DMS114 treated with DMSO at 0.1 percent for 48 hours (cell line): ENCODE measurements at regions not wholly inside any gene's neighbourhood (a gene's known extent, or its start where the extent isn't known, plus 50 kb on each side); places are given as distances from the start of the nearest gene placed in this dataset.
"Not testable (repeated sequence)": the region's sequence is repeated elsewhere in the genome, so short reads cannot be mapped to it uniquely, and the experiment has no call there.

Source experiments
- DNase-seq: peaks from one replicate; lab custom pipeline; 2025; ENCODE audit not compliant: unreplicated experiment; lab: John Stamatoyannopoulos, UW

DNA sequence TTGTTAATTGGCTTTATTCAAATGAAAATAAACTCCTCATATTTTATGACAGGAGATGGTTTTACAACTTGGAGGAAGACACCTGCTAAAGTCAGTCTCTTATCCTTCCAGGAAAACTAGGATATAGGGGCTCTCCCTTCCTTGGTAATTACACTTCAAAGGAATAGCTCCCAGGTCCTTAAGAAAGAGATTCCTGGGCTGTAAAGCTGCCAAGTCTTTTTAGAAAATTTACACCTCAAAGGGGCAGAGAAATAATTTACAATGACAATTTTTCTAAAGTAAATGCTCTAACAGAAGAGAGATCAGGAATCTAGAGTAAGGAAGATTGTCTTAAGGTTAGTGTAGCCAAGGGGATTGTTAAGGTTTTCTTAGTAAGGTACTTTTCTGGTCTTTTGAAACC is 1359.0 kb downstream of the OLFM4 start:
- DNase-seq = no peak

DNA sequence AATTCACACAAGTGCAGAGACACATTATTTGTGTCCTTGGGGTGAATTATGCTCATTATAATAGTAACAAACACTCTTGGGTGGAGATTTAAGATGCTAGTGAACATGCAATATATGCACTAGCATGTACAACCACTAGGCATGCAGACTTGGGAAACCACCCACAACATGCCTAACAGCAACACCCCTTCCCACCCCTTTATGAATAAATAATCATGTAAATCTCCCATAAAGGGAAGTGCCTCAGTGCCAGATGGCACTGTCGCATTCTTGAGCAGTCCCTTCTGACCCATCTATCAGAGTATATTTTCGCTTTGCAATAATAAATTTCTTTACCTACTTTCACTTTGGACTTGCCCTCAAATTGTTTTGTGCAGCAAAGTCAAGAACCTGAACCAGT is 1362.2 kb downstream of the OLFM4 start:
- DNase-seq = no peak

DNA sequence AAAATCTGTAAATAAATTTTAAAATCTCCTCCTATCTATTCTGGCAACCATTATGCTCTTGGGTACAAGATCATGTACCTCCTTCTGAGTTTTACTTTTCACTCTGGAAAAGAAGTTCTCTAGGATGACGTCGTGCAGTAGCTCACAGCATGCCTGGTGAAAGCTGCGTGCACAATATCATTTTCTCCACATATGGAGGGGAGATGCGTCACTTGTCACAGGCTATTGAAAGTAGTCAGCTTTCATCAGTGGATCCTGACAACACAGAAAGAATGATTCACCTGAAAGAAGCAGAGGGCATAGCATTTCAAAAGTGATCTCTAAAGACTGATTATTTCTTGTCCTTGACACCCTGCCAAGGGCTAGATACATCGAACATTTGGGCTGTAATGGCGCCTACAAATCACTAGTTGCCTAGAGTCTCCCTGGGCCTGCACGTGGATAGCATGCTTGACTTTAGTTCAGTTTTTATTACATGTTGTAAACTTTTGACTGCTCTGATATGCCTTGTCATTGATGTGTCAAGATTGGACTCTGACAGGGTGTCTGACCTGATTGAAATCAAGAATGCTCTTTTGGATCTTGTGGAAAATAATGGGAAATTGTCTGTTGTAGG is 1365.6 kb downstream of the OLFM4 start:
- DNase-seq = no peak

DNA sequence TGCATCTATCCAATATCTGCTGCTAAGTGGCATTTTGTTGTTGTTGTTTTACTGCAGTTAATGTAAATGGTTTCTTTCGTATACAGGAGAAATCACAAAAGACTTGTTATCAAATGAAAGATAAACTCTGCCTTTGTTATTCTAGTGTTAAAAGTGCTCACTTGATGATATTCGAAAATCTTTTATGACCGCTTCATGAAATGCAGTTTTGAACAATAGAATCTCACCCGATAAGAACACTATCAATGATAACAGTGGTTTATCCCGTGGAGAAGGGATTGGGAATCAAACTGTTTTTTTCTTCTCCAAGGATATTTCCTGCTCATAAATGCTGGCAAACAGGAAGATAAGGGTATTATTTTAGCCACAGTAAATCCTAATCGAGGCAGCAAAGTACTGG is 1366.3 kb downstream of the OLFM4 start:
- no peak for DNase-seq

DNA sequence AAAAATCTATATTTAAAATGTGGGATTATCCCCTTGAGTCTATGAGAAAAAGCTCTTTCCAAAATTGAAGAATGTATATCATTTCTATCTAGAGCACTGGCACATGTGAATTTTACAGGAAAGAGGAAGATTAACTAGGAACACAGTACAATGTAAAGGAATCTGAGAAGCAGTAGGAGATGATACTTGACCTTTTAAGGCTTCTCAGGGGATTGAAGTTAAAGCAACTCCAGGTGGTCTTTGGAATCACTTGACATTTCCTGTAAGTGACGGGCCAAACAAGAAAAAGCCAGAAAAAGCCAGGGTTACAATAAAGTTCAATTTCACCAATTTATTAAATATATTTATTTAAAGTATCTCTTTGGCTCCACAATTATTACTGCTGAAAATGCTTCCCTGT is 1373.9 kb downstream of the OLFM4 start:
- no peak for DNase-seq

DNA sequence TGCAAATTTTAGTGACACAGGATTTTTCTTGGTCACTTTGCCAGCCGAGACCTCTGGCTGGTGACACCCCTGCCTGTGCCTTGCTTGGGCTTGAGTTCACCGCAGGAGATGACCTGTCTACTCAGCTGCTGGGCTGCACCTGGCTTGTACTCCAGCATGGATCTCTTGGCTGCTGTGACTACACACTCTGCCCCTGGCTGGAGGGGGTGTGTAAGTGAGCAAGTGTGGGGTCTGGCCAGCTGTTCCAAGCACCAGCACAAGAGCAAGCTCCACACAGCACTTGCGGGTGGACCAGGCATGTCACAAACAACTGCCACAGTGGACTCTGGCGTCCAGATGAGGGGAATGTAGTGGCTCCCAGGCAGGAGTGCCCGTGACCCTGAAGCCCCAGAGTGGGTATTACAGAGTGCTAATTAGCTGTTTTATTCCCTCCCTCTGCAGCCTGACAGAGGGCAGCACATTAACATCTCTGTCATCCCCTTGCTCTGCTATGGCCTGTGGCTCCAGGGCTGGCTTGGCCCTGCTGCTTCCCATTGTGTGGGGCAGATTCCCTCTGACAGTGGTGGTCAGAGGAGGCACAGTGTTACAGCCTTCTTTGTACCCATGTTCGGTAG is 1387.2 kb downstream of the OLFM4 start:
- no peak for DNase-seq

DNA sequence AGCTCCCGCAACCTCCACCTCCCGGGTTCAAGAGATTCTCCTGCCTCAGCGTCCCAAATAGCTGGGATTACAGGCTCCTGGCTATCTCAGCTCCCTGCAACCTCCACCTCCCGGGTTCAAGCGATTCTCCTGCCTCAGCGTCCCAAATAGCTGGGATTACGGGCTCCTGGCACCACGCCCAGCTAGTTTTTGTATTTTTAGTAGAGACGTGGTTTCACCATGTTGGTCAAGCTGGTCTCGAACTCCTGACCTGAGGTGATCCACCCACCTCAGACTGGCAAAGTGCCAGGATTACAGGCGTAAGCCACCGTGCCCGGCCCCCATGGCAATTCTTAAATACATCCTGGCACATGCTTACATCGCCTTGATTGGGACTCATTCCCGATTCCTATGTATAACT is 1394.3 kb downstream of the OLFM4 start:
- not testable (repeated sequence) for DNase-seq

DNA sequence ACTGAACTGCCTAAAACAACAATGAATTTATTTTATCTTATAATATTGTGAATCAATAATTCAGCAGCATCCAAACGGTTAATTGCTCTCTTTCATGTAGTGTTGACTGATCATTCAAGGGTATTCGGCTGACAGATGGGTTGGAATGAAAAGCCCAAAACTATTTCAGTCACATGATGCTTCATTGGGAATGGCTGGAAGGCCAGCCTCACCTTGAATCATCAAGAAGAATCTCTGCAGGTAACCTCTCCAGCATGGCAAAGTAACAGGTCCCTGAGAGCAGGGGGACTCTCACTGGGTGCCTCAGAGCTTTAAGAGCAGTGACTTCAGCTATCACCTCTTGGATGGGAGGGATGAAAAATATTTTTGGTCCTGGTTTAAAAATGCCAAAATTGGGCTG is 1395.7 kb downstream of the OLFM4 start:
- DNase-seq = no peak

DNA sequence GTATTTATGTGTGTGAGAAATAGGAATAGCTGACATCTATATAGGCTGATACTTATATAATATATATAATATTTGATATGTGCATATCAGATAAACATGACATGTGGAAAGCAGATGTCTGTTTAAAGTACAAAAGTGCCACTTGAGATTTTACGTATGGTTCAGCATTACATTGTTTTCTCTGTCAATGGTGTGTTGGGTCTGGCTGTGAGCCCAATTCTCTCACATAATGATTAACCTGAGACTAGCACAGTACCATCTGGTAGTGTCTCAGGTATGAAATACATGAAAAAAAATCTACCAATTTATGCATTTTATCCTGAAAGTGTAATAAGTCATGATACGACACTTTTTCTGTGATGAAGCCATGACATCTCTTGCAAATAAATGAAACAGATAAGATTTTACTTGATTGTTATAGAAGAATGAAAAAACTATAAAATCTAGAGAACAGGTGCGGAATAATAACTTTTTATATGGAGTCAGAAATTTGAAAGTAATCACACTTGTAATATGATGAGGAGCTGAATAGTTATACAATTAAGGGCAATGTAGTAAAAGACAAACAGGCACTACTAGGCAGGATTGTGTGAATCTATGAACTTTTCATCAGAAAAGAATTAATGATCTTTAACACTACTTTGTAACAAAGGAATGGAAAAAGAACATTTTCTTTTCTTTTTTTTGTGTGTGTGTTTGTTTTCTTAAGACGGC is 1405.0 kb downstream of the OLFM4 start:
- DNase-seq = no peak

DNA sequence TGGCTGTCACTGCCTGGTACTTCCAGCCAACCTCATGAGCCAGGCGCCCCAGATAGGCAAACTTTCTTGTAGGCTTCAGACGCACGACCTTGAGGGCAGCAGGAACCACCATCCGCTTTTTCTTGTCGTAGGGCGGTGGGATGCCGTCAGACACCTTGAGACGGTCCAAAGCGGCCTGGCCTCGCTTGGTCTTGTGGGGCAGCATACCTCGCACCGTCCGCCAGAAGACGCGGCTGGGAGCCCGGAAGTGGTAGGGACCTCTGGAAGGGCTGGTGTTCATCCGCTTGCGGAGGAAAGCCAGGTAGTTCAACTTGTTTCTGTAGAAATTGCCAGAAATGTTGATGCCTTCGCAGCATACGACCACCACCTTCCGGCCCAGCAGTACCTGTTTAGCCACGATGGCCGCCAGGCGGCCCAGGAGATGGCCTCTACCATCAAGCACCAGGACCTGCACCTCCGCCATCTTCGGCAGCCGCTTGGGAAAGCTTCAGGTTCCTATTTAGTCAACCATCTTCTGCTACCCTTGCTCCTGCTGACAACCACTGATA is 1412.3 kb downstream of the OLFM4 start:
- DNase-seq = not testable (repeated sequence)

DNA sequence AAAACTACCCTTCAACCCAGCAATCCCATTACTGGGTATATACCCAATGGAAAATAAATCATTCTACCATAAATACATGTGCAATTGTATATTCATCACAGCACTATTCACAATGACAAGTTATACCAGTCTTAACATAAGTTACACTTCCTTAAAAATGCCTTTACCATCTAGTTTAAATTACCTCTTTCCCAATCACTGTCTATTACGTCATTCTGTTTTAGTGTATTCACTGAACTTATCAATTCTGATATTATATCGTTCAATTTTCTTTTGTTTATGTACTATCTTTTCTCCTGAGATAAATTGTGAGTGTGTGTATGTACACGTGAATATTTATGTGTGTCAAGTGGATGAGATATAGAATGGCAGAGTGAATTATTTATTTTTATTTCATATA is 1416.8 kb downstream of the OLFM4 start:
- DNase-seq = no peak

DNA sequence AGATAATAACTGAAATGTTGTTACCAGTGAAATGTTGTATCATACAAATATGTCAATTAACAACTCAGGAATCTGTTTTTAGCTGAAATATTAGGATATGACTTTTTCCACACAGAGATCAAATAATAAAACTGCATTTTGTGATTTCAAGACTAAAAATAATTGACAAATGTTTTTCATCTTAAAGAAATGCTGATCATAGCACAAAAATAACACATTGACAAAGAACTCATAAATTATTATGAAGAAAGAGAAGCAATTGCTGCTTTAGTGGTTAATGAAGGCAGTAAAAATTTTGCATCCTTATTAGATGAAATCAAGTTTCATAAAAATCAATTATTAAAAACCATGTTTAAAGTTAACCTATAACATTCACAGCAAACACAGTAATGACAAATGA is 1417.3 kb downstream of the OLFM4 start:
- no peak for DNase-seq

DNA sequence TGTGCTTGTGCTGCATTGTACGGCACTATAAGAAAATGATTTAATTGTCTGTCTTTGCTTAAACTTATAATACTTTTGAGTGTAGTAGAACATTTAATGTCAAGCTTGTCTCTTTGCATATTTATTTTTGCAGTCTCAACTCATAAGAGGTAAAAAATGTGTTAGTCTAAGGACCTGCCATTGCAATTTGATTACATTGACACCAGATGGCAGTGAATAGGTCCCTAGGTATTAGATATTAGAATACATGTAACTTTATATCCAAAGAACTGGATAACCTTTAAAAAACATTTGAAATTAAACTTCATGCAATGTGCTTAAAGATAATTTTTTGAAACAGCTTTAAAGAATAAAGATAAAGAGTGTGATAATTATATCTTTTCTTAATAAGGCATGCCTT is 1421.3 kb downstream of the OLFM4 start:
- DNase-seq = no peak

DNA sequence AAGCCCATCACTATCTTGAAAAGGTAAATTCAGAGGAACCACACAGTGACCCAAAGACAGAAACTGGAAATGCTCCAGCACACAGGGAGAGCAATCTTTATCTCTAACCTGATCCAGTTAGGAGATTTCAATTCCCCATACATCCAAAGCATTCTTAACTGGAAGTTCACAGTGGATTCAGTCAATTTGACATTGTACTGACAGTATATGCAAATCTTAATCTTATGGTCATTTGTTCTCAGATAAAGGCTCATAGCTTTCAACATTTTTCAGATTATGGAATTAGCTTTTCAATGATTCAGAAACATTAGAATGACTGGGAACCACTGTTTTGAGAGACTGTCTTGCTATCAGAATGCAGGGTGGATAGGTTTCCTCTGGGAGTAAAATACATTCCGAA is 1455.6 kb downstream of the OLFM4 start:
- no peak for DNase-seq

DNA sequence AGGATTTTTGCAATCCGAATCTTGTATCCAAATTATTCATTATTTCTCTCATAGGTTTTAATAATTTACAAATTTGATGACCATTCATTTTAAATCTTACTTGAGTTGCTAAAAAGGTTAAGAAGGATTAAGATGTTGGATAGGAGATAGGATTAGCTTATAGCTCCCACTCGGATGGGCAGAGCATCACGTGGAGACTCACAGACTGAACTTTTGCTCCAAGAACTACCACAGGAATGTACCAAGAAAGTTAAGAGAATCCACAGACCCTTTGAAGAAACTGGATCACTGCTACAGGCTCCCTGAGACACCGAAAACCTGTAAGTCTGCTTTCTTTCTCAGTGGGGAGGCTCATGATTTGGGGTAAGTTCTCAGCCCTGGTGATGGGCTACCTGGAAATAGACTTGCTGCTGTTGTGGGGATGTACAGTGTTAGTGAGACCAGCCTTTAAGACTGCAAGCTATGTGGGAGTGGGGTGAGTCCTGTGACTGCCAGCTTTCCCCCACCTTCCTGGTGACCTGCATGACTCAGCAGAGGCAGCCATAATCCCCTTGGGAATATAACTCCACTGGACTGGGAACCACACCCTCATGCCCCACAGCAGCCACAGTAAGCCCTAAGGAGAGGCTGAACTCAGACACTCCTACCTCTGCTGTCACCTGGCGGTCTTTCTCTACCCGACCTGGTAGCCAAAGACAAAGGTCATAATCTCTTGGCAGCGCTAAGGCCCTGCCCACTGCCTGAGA is 1458.0 kb downstream of the OLFM4 start:
- DNase-seq = no peak

DNA sequence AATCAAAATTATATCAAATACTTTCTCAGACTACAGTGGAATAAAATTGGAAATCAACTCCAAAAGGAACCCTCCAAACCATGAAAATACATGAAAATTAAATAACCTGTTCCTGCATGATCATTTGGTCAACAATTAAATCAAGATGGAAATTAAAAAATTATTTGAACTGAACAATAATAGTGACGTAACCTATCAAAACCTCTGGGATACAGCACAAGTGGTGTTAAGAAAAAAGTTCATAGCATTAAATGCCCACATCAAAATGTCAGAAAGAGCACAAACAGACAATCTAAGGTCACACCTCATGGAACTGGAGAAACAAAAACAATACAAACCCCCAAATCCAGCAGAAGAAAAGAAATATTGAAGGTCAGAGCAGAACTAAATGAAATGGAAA is 1460.7 kb downstream of the OLFM4 start:
- no peak for DNase-seq

DNA sequence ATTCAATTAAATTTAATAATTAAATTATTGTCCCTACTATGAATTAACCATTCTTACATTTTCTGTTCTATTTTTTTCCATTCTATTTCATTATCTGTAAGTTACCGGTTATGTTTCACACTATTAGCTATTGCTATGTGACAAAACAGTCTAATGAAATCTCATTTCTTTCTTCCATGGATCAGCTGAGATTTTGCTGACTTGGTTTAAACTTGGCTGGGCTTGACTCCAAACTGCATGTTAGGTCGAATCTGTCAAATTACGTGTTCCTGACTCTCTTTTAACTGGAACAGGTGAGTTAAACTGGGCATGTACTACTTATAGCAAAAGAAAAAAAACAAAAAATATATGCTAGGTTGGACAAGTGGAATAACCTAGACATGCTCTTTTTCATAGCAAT is 1464.4 kb downstream of the OLFM4 start:
- no peak for DNase-seq

DNA sequence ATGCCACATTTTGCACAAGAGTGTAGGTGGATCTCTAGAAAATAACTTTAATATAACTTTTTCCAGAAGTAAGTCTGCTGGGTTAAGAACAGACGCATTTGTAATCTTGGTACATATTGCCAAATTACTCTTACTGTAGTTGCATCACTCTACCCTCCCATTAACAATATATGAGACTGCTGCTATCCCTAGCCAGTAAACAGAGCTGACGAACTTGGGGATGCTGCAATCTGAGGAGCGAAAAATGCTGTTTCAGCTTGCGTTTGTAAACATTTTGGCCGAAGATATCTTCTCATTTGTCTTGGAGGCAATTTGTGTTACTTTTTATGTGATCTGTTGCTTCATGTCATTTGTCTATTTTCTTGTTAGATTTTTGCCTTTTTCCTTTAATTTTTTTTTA is 1482.8 kb downstream of the OLFM4 start:
- DNase-seq = no peak

DNA sequence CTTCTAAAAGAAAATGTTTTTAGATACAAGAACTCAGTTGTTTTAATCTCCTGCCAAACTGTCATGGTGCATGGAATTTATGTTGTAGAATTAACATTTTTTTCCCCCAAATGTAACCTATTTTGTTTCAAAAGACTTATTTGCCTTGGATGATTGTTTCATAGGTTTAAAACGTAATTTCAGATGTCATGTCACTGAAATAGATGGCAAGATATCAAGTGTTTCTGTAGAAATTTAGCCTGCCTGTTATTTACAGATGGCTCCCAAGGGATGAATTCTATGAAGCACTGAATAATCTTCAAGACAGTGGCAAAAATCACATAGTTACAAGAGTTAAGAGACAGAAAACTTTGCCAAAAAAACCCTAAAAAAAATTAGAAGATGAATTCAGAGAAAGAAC is 1484.6 kb downstream of the OLFM4 start:
- DNase-seq = no peak

DNA sequence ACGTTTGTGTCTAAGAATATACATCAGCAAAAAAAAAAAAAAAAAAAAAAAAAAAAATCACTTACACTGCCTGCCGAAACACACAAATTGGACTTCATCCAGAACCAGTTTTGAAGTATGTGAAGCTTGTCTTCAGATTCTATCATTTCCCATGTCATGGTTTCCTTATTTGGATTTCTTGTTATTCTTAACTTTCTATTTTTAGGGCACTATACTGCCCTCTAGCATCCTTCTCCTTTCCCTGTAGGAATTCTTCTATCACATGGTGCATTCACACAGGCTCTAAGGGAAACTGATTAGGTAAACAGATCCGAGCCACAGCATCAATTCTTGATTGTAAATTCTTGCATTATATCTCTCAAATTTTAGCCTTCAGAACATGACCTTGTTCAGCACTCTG is 1507.5 kb downstream of the OLFM4 start:
- DNase-seq = no peak

DNA sequence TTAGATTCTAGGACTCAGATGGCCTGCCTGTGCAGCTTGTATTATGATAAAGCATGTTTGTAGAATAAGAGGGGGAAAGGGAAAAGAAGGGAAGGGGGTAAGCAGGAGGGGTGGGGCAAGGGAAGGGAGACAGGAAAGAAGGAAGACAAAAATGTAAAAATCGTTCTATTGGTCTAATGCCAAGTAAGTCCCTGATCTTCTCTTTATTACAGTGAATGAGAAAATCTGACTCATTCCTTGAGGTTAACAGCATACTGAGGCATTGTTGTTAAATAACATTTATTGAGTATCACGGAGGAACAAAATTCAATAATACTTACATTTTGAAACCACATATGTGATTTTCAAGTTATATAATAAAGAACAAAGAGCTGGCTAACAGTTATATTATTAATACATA is 1534.7 kb downstream of the OLFM4 start:
- no peak for DNase-seq

DNA sequence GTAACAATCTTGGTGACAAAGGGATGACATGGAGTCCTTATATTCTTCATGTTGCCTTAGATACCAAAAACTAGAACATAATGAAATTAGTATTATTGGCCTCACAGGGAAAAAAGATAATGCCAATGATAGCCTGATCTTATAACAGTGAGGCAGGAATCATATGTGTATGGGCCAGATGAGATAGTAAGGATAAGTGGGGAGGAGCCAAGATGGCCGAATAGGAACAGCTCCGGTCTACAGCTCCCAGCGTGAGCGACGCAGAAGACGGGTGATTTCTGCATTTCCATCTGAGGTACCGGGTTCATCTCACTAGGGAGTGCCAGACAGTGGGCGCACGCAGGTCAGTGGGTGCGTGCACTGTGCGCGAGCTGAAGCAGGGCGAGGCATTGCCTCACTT is 1543.4 kb downstream of the OLFM4 start:
- not testable (repeated sequence) for DNase-seq
